ENCODE measurements at regions not wholly inside any gene's neighbourhood (a gene's known extent, or its start where the extent isn't known, plus 50 kb on each side); places are given as distances from the start of the nearest gene placed in this dataset.

DNA sequence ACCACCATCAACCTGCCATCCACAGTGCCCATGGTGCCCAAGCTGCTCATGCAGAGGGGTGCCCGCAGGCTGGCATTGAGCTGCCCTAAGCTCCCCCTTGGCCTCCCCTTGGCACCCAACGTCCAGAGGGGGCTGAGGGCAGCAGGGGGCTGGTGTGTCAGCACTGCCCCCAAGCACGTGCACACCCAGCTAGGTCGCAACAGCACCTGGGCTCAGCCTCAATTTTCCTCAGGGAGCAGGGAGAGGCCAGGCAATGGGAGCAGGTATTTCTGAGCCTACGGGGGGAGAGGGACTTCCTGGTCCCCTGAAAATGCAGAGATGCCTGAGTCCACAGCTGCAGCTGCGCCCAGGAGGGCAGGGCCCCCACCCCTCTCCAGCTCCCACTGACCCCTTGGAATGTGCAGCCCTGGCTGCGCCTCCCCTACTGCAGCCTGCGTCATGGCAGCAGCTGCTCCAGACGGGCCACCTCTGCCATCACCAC is 204.2 kb downstream of the ANKRD60 start:
- TF ChIP-seq EZH2 (IDR thresholded peaks at IDR 0.05) (no peak), SP1 (IDR thresholded peaks at IDR 0.05; ENCODE audit: low read depth) (no peak), YY1 (IDR thresholded peaks at IDR 0.05; ENCODE audit: extremely low read depth, insufficient replicate concordance, low read depth, low read length) (no peak)
- TF ChIP-seq, protein P1, sequence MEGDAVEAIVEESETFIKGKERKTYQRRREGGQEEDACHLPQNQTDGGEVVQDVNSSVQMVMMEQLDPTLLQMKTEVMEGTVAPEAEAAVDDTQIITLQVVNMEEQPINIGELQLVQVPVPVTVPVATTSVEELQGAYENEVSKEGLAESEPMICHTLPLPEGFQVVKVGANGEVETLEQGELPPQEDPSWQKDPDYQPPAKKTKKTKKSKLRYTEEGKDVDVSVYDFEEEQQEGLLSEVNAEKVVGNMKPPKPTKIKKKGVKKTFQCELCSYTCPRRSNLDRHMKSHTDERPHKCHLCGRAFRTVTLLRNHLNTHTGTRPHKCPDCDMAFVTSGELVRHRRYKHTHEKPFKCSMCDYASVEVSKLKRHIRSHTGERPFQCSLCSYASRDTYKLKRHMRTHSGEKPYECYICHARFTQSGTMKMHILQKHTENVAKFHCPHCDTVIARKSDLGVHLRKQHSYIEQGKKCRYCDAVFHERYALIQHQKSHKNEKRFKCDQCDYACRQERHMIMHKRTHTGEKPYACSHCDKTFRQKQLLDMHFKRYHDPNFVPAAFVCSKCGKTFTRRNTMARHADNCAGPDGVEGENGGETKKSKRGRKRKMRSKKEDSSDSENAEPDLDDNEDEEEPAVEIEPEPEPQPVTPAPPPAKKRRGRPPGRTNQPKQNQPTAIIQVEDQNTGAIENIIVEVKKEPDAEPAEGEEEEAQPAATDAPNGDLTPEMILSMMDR (IDR thresholded peaks at IDR 0.05 in 2 of 3, conservative IDR thresholded peaks at IDR 0.05 in 1 of 3; ENCODE audit: borderline replicate concordance in 1 of 3, insufficient read depth in 1 of 3, low read depth in 2 of 3, low read length in 2 of 3): no peak

All from HCT116 (cell line).